K562 (cell line): ENCODE measurements at regions not wholly inside any gene's neighbourhood (a gene's known extent, or its start where the extent isn't known, plus 50 kb on each side); places are given as distances from the start of the nearest gene placed in this dataset.

Source experiments
- ATAC-seq: fragments of 200-7000 bp; cut with Tn5 transposase; 3 replicates; pipeline ENCODE4 v1.9.1; 2020; ENCODE audit warnings: moderate library complexity
- BruUV-seq: library from RNA; stranded (reverse); fragments of 400-500 nt; replicated peaks from 2 replicates; lab custom pipeline; 2021; lab: Mats Ljungman, UMichigan
- CTCF ChIA-PET: fragments of 300-600 bp; formaldehyde crosslinking; extraction: SDS; loops from one replicate; lab custom pipeline; 2021; ENCODE audit warnings: low intra/inter-chr PET ratio; lab: Yijun Ruan, JAX
- POLR2A ChIA-PET: fragments of 300-600, 350-650 bp; sonication (Branson Sonifier 250); formaldehyde crosslinking; extraction: SDS; loops from one replicate; lab custom pipeline; 2021; ENCODE audit warnings: antibody characterized with exemption, inconsistent platforms; lab: Yijun Ruan, JAX
- DNase-seq, 4 experiments: peaks; one replicate each; pipeline versions ENCODE4 v3.0.0 to v3.0.0-alpha.2; 2011 to 2018; ENCODE audit warnings: low spot score in 3 of 4, mixed read lengths in 3 of 4; ENCODE audit errors: extremely low read depth in 1 of 4
- FAIRE-seq: peaks from 2 replicates; lab custom pipeline; 2011; peaks lifted over from hg19 to GRCh38; lab: Jason Lieb, UNC
- H2AFZ ChIP-seq: 2 replicates; pipeline ENCODE4 v1.6.0; 2011; ENCODE audit warnings: low read depth, low read length, control low read depth, inconsistent platforms
- H3K27ac ChIP-seq: fragments of 200-600 bp; 3 replicates; pipeline ENCODE4 v1.8.0; 2011; ENCODE audit warnings: low read depth, mild to moderate bottlenecking, control low read depth, inconsistent platforms, low read length, moderate library complexity, mixed read lengths; ENCODE audit errors: extremely low read depth
- H3K27me3 ChIP-seq, 2 experiments: fragments of 300-600 bp in 1 of 2; 2 replicates in 1 of 2; 3 replicates in 1 of 2; pipeline versions ENCODE4 v1.6.0 to v1.8.0; 2011; ENCODE audit warnings: inconsistent platforms in 2 of 2, low read length in 2 of 2, mild to moderate bottlenecking in 1 of 2, mixed read lengths in 1 of 2, moderate library complexity in 1 of 2; ENCODE audit not compliant: control insufficient read depth in 2 of 2, insufficient read depth in 2 of 2
- H3K36me3 ChIP-seq: fragments of 300-600 bp; 3 replicates; pipeline ENCODE4 v1.8.0; 2011; ENCODE audit warnings: mild to moderate bottlenecking, low read length, inconsistent platforms; ENCODE audit not compliant: control insufficient read depth, insufficient read depth
- H3K4me1 ChIP-seq, 2 experiments: fragments of 200-600 bp in 1 of 2; replicated peaks in 1 of 2; 2 replicates in 1 of 2; 3 replicates in 1 of 2; pipeline versions ENCODE4 v1.5.1 to v1.8.0; 2011; ENCODE audit warnings: inconsistent platforms in 2 of 2, low read length in 2 of 2, mild to moderate bottlenecking in 1 of 2, mixed read lengths in 1 of 2, moderate library complexity in 1 of 2; ENCODE audit not compliant: control insufficient read depth in 2 of 2, insufficient read depth in 2 of 2
- H3K4me2 ChIP-seq: 2 replicates; pipeline ENCODE4 v1.6.1; 2011; ENCODE audit warnings: low read length, control low read depth, inconsistent platforms, mixed read lengths; ENCODE audit not compliant: insufficient read depth
- H3K4me3 ChIP-seq: fragments of 200-600 bp; sonication (generic), shearing (Covaris generic); 2 replicates; pipeline ENCODE4 v1.5.1; 2016; ENCODE audit warnings: control low read depth, inconsistent platforms
- H3K79me2 ChIP-seq: fragments of 200-600 bp; 3 replicates; pipeline ENCODE4 v1.8.0; 2011; ENCODE audit warnings: low read length, inconsistent platforms; ENCODE audit not compliant: control insufficient read depth, insufficient read depth
- H3K9ac ChIP-seq, 2 experiments: 2 replicates each; pipeline versions ENCODE4 v1.6.0 to v1.6.1; 2011; ENCODE audit warnings: low read depth in 2 of 2, low read length in 2 of 2, control low read depth in 1 of 2, inconsistent platforms in 1 of 2, mild to moderate bottlenecking in 1 of 2, mixed read lengths in 1 of 2; ENCODE audit not compliant: insufficient read depth in 1 of 2
- H3K9me1 ChIP-seq: one replicate; pipeline ENCODE4 v1.6.0; 2011; ENCODE audit warnings: inconsistent platforms, mild to moderate bottlenecking, low read length, moderate library complexity; ENCODE audit not compliant: control insufficient read depth, insufficient read depth
- H3K9me3 ChIP-seq: replicated peaks from 2 replicates; pipeline ENCODE4 v1.5.1; 2011; ENCODE audit warnings: low read depth, low read length, inconsistent platforms; ENCODE audit not compliant: control insufficient read depth, insufficient read depth
- H4K20me1 ChIP-seq: replicated peaks from 2 replicates; pipeline ENCODE4 v1.6.1; 2011; ENCODE audit warnings: low read length, inconsistent platforms, mixed read lengths; ENCODE audit not compliant: control insufficient read depth, insufficient read depth
- ATF3 ChIP-seq, 2 experiments: fragments of 450-650 bp in 1 of 2; sonication (generic) in 1 of 2; formaldehyde crosslinking in 1 of 2; IDR thresholded peaks in 1 of 2; conservative IDR thresholded peaks in 1 of 2; 2 replicates each; pipeline versions ENCODE4 v1.6.1 to v1.8.1; 2016 to 2023; ENCODE audit warnings: mild to moderate bottlenecking in 2 of 2, moderate library complexity in 2 of 2, inconsistent platforms in 1 of 2, missing genetic modification reagents in 1 of 2
- CEBPB ChIP-seq: fragments of 450-650 bp; IDR thresholded peaks from 2 replicates; pipeline ENCODE4 v1.6.1; 2016; ENCODE audit warnings: missing genetic modification characterization, missing compliant biosample characterization
- DACH1 ChIP-seq: fragments of 450-650 bp; IDR thresholded peaks from 2 replicates; pipeline ENCODE4 v1.6.1; 2018; ENCODE audit not compliant: partially characterized antibody
- FOSL1 ChIP-seq: fragments of 200-800 bp; sonication (Bioruptor generic); conservative IDR thresholded peaks from 2 replicates; pipeline ENCODE4 v1.6.1; 2016; ENCODE audit warnings: missing genetic modification characterization, missing compliant biosample characterization
- KLF1 ChIP-seq: fragments of 450-650 bp; IDR thresholded peaks from 2 replicates; pipeline ENCODE4 v1.6.1; 2016; ENCODE audit warnings: missing genetic modification characterization, missing compliant biosample characterization
- KLF13 ChIP-seq: fragments of 450-650 bp; IDR thresholded peaks from 2 replicates; pipeline ENCODE4 v1.6.1; 2016; ENCODE audit warnings: missing genetic modification characterization, low read depth, mild to moderate bottlenecking, missing compliant biosample characterization, moderate library complexity, borderline replicate concordance
- RNF219 ChIP-seq: fragments of 250-450 bp; sonication (Bioruptor Pico); IDR thresholded peaks from 2 replicates; pipeline ENCODE4 v1.5.0; 2022; ENCODE audit warnings: mild to moderate bottlenecking
- ZNF143 ChIP-seq: sonication (generic); formaldehyde crosslinking; IDR thresholded peaks from 2 replicates; pipeline ENCODE4 v1.9.0; 2022; ENCODE audit warnings: mild to moderate bottlenecking, missing genetic modification reagents
- ZNF280B ChIP-seq: fragments of 250-450 bp; sonication (Bioruptor Pico); IDR thresholded peaks from 2 replicates; pipeline ENCODE4 v1.5.1; 2021; ENCODE audit warnings: mild to moderate bottlenecking
- WGBS: fragments of 100-300 bp; shearing (Covaris generic); methylation state at CpG from one replicate; pipeline ENCODE4 v1.1.6; 2016; ENCODE audit warnings: low coverage, mixed read lengths; ENCODE audit not compliant: insufficient coverage; ENCODE audit errors: missing lambda C conversion rate; 5-methylcytosine and 5-hydroxymethylcytosine counted together
- in situ Hi-C: fragments of 300-500 bp; cut with MboI; formaldehyde crosslinking; loops from 4 replicates; pipeline ENCODE4 v1.15.0; 2018; ENCODE audit warnings: inconsistent platforms, mixed read lengths
- intact Hi-C: fragments of 100-400 bp; cut with micrococcal nuclease; formaldehyde crosslinking; loops from 2 replicates; pipeline ENCODE4 v1.14.2; 2022

- no peaks in the 10 kb centered on the region for H3K4me1 ChIP-seq
- H3K27me3 ChIP-seq, result no peaks in the 10 kb centered on the region
- intact Hi-C loops, result no loop called here
- DNase-seq (no peak), FAIRE-seq (no peak)
- no peak overlapping the region for H2AFZ ChIP-seq
- no peak overlapping the region for H3K4me3 ChIP-seq
- no peaks in the 10 kb centered on the region for H4K20me1 ChIP-seq
- 7% methylated on average over 3 of the region's 3 CpGs for WGBS
- ChIA-PET POLR2A (no interaction called here), CTCF (no interaction called here)
- H3K9ac ChIP-seq, result no peak overlapping the region
- H3K9me1 ChIP-seq, result no peaks in the 10 kb centered on the region
- in situ Hi-C loops, result no loop called here
- no TSS peak for BruUV-seq
- H3K4me2 ChIP-seq, result no peak overlapping the region
- H3K9me3 ChIP-seq, result no peaks in the 10 kb centered on the region
- no peak for TF ChIP-seq FOSL1 (tag)
- no peak for TF ChIP-seq ATF3 (IDR thresholded peaks at IDR 0.05)
- no peak for TF ChIP-seq ATF3 (CRISPR knock-in tag; conservative IDR thresholded peaks at IDR 0.05)
- TF ChIP-seq KLF13 (tag), result no peak
- no peak for TF ChIP-seq KLF1 (tag)
- TF ChIP-seq ZNF280B (CRISPR knock-in tag), result no peak
- TF ChIP-seq ZNF143 (CRISPR knock-in tag), result no peak
- TF ChIP-seq CEBPB, result no peak
- TF ChIP-seq RNF219 (CRISPR knock-in tag), result no peak
- TF ChIP-seq DACH1, result no peak
- TF ChIP-seq, all 486 proteins: peak for 0
- Histone ChIP-seq H3K36me3 (no peaks in the 10 kb centered on the region), H3K27ac (no peak overlapping the region), H3K79me2 (no peaks in the 10 kb centered on the region)
- ATAC-seq, result no peak
These were observed 1917.0 kb downstream of the MRPL39 start for GRCh38 chr21:23690316-23690715.
